Tongue (tissue), 1 donor: ENCODE measurements at regions not wholly inside any gene's neighbourhood (a gene's known extent, or its start where the extent isn't known, plus 50 kb on each side); places are given as distances from the start of the nearest gene placed in this dataset.
"Not testable (repeated sequence)": the region's sequence is repeated elsewhere in the genome, so short reads cannot be mapped to it uniquely, and the experiment has no call there.

Experiments
- DNase-seq: peaks from one replicate; pipeline ENCODE4 v3.0.0-alpha.2; 2015

GRCh38 chr3:124364317-124365020 is 365.8 kb upstream of the UMPS start:
- peak; percentile 45 for DNase-seq

DNA sequence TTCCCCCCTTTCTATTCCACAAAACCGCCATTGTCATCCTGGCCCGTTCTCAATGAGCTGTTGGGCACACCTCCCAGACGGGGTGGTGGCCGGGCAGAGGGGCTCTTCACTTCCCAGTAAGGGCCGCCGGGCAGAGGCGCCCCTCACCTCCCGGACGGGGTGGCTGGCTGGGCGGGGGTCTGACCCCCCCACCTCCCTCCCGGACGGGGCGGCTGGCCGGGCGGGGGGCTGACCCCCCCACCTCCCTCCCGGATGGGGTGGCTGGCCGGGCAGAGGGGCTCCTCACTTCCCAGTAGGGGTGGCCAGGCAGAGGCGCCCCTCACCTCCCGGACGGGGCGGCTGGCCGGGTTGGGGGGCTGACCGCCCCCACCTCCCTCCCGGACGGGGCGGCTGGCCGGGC is 363.6 kb upstream of the UMPS start:
- DNase-seq, result not testable (repeated sequence)

- DNase-seq, result no peak
These were observed 357.5 kb upstream of the UMPS start for GRCh38 chr3:124372775-124373174.

DNA sequence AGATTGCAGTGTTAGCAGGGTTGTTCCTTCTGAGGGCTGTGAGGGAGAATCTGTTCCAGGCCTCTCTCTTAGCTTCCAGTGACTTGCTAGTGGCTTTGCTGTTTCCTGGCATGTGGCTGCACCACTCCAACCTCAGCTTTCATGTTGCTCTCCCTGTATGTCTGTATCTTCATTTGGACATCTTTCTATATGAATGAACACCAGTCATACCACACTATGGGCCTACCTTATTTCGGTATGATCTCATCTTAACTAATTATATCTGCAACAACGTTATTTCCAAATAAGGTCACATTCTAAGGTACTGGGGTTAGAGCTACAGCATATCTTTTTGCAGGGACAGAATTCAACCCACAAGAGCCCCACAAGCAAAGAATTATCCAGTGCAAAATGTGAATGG is 356.7 kb upstream of the UMPS start:
- DNase-seq, result no peak

DNA sequence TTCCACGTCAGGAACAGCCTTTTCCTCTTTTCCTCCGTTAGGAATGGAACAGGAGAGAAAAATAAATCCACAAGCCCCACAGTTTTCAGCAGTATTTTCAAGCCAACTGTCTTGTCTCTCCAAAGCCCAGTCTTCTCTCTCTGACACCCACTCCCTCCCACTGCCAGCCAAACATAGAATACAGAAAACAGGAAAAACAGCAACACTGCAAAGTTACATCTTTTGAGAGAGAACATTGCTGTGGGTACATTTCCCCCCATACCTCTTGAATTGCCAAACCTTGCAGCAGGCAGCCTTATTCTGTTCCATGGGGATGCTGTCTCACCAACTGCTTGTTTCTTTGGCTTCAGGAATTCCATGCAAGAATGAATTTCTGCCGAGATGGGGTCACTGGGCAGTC is 355.7 kb upstream of the UMPS start:
- no peak for DNase-seq

- DNase-seq, result no peak
These were observed 348.5 kb upstream of the UMPS start for GRCh38 chr3:124381575-124382333.

DNA sequence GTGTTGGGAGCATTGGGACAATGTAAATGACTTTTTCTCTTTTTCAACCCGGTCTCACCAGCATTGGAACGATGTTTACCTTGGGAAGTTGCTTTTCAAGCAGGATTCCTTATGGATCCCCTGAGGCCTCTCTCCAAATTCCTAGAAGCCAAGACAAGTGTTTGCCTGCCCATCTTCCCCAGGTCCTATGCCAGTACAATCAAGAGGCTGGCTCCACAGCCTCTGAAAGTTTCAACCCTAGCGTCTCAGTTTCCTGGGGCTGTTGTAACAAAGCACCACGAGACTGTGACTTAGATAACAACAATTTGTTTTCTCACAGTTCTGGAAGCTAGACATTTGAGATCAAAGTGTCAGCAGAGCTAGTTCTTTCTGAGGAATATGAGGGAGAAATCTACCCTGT is 347.2 kb upstream of the UMPS start:
- no peak for DNase-seq

DNA sequence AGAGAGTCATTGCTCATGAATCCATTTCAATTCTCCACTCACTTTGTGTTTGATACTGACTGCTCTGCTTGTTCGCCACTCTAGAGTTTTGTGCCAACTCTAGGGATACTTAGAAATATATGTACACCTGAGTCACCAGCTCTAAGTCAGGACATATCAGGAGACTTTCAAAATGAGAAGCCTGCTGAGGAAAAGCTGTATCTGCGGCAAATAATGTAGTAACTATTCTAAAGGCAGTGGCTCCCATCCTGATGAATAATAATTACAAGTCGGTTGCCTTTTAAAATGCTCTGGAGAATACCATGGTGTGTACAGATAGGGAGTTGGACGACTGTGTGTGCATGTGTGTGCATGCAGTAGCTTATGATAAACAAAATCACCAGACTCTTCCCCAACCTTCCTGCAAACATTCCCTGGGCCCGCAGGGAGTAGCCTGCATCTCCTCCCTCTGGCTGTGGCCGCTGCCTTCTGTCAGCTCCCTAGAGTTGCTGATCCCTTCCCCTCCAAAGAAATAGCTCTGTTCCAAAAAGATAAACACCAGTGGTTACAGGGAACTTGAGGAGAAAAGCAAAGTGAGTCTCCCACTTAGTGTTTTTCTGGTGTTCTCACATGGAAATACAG is 346.3 kb upstream of the UMPS start:
- no peak for DNase-seq

- no peak for DNase-seq
These were observed 345.7 kb upstream of the UMPS start for GRCh38 chr3:124384527-124384926.

- DNase-seq, result no peak
These were observed 344.3 kb upstream of the UMPS start for GRCh38 chr3:124385996-124386395.

- no peak for DNase-seq
These were observed 343.2 kb upstream of the UMPS start for GRCh38 chr3:124386996-124387595.

GRCh38 chr3:124391774-124392173 is 338.5 kb upstream of the UMPS start:
- no peak for DNase-seq

- DNase-seq, result no peak
These were observed 336.9 kb upstream of the UMPS start for GRCh38 chr3:124393340-124393739.

GRCh38 chr3:124395162-124395561 is 335.1 kb upstream of the UMPS start:
- DNase-seq, result no peak

DNA sequence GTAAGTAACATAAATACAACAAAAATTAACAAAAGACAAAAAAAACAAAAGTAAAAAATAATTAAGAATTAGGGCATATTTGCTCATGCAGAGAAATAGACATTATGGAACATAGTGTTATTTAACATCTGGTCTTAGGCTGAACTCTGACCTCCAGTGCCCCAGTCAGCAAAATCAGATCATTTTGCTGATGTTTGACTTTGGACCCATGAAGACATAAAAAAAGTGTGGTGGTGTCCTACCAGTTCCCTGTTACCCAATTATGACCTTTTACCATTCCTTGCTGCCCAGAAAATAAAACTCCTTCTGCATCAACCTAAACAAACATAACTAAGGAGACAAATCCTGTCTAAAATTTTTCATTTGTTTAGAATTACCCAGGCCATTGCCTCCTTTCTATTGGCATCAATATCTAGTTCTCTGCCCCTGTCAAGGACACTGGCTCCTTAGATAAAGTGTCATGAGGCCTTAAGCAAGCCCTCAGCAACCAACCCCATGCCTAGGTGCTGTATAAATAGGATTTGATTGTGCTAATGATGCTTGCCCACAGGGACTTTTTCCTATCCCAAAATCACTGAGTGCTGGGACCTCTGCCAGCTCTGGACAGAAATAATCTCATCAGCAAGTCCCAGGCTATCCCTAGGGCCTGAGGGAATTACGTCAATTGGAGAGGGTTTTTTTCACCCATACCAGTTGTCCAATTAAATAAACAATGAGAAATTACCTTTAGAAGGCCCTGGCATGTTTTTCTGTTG is 334.5 kb upstream of the UMPS start:
- DNase-seq, result peak; percentile 17

GRCh38 chr3:124396339-124396950 is 333.8 kb upstream of the UMPS start:
- no peak for DNase-seq

DNA sequence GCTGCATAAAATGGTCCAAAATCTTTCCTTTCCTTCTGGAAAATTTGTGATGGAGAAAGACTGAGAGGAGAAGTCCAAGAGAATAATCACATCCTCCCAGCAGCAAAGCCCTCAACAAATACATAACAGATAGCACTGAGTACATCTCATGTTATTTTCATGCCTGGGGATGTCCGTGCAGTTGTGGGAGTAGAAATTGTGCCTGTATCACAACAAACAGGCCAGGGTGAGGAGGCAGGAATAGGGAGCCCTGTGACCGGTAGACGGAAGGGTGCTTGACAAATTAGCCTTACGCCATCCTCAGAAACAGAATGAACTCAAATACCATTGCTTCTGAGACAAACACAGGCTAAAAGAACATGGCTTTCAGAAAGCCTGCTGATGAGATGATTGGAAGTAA is 333.2 kb upstream of the UMPS start:
- no peak for DNase-seq

DNA sequence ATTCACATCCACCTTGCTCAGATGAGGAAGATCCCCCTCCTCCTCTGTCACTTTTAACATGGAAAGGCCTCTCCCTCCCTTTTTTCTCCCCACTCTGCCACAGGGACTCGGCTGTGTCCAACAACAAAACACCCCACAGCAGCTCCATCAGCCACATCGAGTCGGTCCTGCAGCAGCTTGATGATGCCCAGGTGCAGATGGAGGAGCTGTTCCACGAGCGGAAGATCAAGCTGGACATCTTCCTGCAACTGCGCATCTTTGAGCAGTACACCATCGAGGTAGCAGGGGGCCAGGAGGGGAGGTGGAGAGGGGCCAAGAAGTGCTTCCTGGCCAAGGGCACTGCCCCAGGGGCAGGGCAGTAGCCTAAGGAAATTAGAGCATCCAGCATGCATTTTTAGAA is 331.7 kb upstream of the UMPS start:
- no peak for DNase-seq

DNA sequence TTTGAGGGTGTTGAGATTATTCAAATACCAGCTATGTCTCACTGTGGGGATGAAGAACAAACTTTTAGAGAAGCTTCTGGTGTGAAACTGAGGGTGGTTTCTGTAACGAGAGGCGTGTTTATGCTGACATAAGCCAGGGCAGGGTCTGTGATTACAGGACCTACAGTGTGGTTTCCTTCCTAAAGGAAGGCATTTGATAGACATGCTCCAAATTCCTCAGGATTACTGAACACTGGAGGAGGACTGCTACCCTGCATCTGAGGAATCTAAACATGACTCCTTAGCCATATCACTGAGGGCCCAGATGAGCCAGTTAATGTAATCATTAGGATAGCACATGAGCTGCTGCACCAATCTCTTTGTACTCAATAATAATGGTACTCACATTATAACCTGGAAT is 328.4 kb upstream of the UMPS start:
- DNase-seq, result no peak

- DNase-seq, result no peak
These were observed 327.5 kb upstream of the UMPS start for GRCh38 chr3:124402791-124403190.

DNA sequence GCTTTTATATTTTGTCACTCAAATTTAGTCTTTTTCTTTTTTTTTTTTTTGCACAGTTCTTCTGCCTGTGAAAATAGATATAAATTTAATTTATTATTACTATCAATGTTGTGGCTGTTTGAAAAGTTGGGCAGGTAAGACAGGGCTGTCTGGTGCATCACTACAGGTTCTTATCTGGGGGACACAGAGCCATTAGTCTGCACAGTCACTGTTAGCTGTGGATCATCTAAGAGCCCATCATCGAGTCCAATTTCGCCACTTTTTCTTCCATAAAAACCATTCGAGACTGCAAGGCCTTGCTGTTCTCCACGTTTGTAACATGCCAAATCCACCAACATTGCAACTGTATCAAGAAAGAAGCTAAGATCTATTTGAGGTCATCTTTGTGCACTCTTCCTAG is 325.6 kb upstream of the UMPS start:
- no peak for DNase-seq

DNA sequence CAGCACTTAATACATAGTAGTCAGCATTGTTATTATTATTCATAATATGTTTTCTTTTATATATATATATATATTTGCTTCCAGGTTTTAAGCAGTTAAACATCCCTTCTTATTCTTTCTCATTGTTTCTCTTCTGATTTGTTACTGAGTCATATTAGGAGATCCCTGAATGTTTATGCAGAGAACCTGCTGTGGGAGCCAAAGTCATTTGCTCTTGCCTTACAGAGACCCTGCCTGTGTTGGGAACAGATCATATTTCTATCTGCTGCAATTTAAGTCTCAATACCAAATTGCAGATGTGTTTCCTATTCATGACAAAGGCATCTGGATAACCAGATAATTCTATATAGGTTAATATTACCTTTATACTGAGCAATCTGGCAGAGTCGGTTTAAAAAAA is 323.0 kb upstream of the UMPS start:
- no peak for DNase-seq
